ENCODE measurements at regions not wholly inside any gene's neighbourhood (a gene's known extent, or its start where the extent isn't known, plus 50 kb on each side); places are given as distances from the start of the nearest gene placed in this dataset.

DNA sequence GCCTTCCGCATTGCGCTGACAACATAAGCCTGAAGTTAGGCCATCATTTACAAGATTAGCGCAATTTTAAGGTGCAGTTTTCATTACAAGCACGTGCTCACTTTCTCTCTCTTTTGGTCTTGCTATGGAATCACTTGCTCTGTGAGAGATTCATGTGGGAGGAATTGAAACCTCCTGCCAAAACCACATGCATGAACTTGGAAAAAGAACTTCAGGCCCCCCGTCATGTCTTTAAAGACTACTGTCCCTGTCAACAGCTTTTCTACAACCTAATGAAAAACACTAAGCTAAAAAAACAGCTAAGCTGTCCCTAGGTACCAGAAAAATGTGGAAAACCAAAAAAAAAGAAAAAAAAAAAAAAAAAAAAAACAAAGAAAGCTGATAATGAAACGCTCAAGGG is 1707.6 kb upstream of the RAG2 start:
- TF ChIP-seq CTCF (IDR thresholded peaks at IDR 0.05; ENCODE audit: poor library complexity, severe bottlenecking) (no peak), TAF1 (IDR thresholded peaks at IDR 0.05; ENCODE audit: low read depth) (no peak), RAD21 (conservative IDR thresholded peaks at IDR 0.05) (no peak)
